Activated CD4-positive, alpha-beta T cell treated with anti-CD3 and anti-CD28 coated beads, Interleukin-2, Interleukin-4, amounts not matched to agents 100 ng/mL and 50 ng/mL, durations not matched to agents 16 hours and 8 hours (primary cell): ENCODE measurements at regions not wholly inside any gene's neighbourhood (a gene's known extent, or its start where the extent isn't known, plus 50 kb on each side); places are given as distances from the start of the nearest gene placed in this dataset.
"Not testable (repeated sequence)": the region's sequence is repeated elsewhere in the genome, so short reads cannot be mapped to it uniquely, and the experiment has no call there.

Experiments
- DNase-seq: peaks from one replicate; pipeline ENCODE4 v3.0.0-alpha.2; 2020; ENCODE audit warnings: low spot score

- no peak for DNase-seq
Observed at GRCh38 chr2:236375973-236376476, 111.8 kb upstream of the ASB18 start.

GRCh38 chr2:236376566-236377244, 112.5 kb upstream of the ASB18 start:
- DNase-seq, result no peak

- DNase-seq, result no peak
Observed at GRCh38 chr2:236380051-236380612, 115.9 kb upstream of the ASB18 start.

GRCh38 chr2:236381253-236381652, 117.0 kb upstream of the ASB18 start:
- DNase-seq, result peak; percentile 10

GRCh38 chr2:236389284-236390216, 125.3 kb upstream of the ASB18 start:
- not testable (repeated sequence) for DNase-seq

- DNase-seq, result no peak
Observed at GRCh38 chr2:236393101-236393500, 128.9 kb upstream of the ASB18 start.

GRCh38 chr2:236393581-236393980, 129.4 kb upstream of the ASB18 start:
- no peak for DNase-seq

GRCh38 chr2:236394571-236394970, 130.4 kb upstream of the ASB18 start:
- DNase-seq, result no peak

GRCh38 chr2:236395067-236395466, 130.9 kb upstream of the ASB18 start:
- DNase-seq, result no peak

- no peak for DNase-seq
Observed at GRCh38 chr2:236396818-236397350, 132.7 kb upstream of the ASB18 start.

- no peak for DNase-seq
Observed at GRCh38 chr2:236397681-236398080, 133.5 kb upstream of the ASB18 start.

- DNase-seq, result no peak
Observed at GRCh38 chr2:236399409-236399808, 135.2 kb upstream of the ASB18 start.

GRCh38 chr2:236400046-236400574, 135.9 kb upstream of the ASB18 start:
- no peak for DNase-seq

- DNase-seq, result no peak
Observed at GRCh38 chr2:236400594-236401360, 136.6 kb upstream of the ASB18 start.

GRCh38 chr2:236402033-236402790, 138.0 kb upstream of the ASB18 start:
- no peak for DNase-seq

GRCh38 chr2:236403125-236403524, 138.9 kb upstream of the ASB18 start:
- DNase-seq, result no peak

- no peak for DNase-seq
Observed at GRCh38 chr2:236403811-236404210, 139.6 kb upstream of the ASB18 start.

- DNase-seq, result no peak
Observed at GRCh38 chr2:236404346-236404745, 140.1 kb upstream of the ASB18 start.

- DNase-seq, result no peak
Observed at GRCh38 chr2:236405357-236405756, 141.2 kb upstream of the ASB18 start.

- DNase-seq, result no peak
Observed at GRCh38 chr2:236408090-236408489, 143.9 kb upstream of the ASB18 start.

- no peak for DNase-seq
Observed at GRCh38 chr2:236408786-236409185, 144.6 kb upstream of the ASB18 start.
